ENCODE measurements at regions not wholly inside any gene's neighbourhood (a gene's known extent, or its start where the extent isn't known, plus 50 kb on each side); places are given as distances from the start of the nearest gene placed in this dataset.

GRCh38 chr11:130726234-130727037 lies 189.8 kb downstream of the SNX19 start:
- H3K27ac Mint-ChIP-seq, result no peak overlapping the region
- no peak overlapping the region for H3K4me3 Mint-ChIP-seq
- peaks cover 1% of the 10 kb centered on the region for H3K36me3 Mint-ChIP-seq
- no peaks in the 10 kb centered on the region for H3K4me1 Mint-ChIP-seq
- H3K27me3 Mint-ChIP-seq, result peaks cover 7% of the 10 kb centered on the region
- H3K9me3 Mint-ChIP-seq, result peaks cover 15% of the 10 kb centered on the region

- Mint-ChIP-seq H3K9me3 (peaks cover 15% of the 10 kb centered on the region), H3K36me3 (peaks cover 1% of the 10 kb centered on the region), H3K27me3 (peaks cover 7% of the 10 kb centered on the region)
Measured at GRCh38 chr11:130727157-130728119, 188.8 kb downstream of the SNX19 start.

GRCh38 chr11:130728185-130729180 lies 187.8 kb downstream of the SNX19 start:
- peaks cover 1% of the 10 kb centered on the region for H3K36me3 Mint-ChIP-seq
- H3K27ac Mint-ChIP-seq, result no peak overlapping the region
- peaks cover 15% of the 10 kb centered on the region for H3K9me3 Mint-ChIP-seq
- peaks cover 9% of the 10 kb centered on the region for H3K27me3 Mint-ChIP-seq
- no peak overlapping the region for H3K4me3 Mint-ChIP-seq
- H3K4me1 Mint-ChIP-seq, result no peaks in the 10 kb centered on the region

More at GRCh38 chr11:130727157-130728119, 188.8 kb downstream of the SNX19 start:
- Mint-ChIP-seq H3K4me3 (no peak overlapping the region), H3K27ac (no peak overlapping the region), H3K4me1 (no peaks in the 10 kb centered on the region)

GRCh38 chr11:130729193-130729592 lies 187.1 kb downstream of the SNX19 start:
- peaks cover 15% of the 10 kb centered on the region for H3K9me3 Mint-ChIP-seq
- no peaks in the 10 kb centered on the region for H3K4me1 Mint-ChIP-seq
- peaks cover 1% of the 10 kb centered on the region for H3K36me3 Mint-ChIP-seq
- no peak overlapping the region for H3K27ac Mint-ChIP-seq
- no peak overlapping the region for H3K4me3 Mint-ChIP-seq
- H3K27me3 Mint-ChIP-seq, result peaks cover 9% of the 10 kb centered on the region

GRCh38 chr11:130729678-130730300 lies 186.5 kb downstream of the SNX19 start:
- Mint-ChIP-seq H3K27ac (no peak overlapping the region), H3K4me3 (no peak overlapping the region), H3K27me3 (peaks cover 9% of the 10 kb centered on the region), H3K4me1 (no peaks in the 10 kb centered on the region), H3K9me3 (peaks cover 18% of the 10 kb centered on the region), H3K36me3 (peaks cover 1% of the 10 kb centered on the region)

- Mint-ChIP-seq H3K4me3 (no peak overlapping the region), H3K27me3 (peaks cover 9% of the 10 kb centered on the region), H3K9me3 (peaks cover 23% of the 10 kb centered on the region), H3K27ac (no peak overlapping the region), H3K4me1 (no peaks in the 10 kb centered on the region), H3K36me3 (peaks cover 1% of the 10 kb centered on the region)
Measured at GRCh38 chr11:130731401-130731800, 184.9 kb downstream of the SNX19 start.

- Mint-ChIP-seq H3K27me3 (peaks cover 9% of the 10 kb centered on the region), H3K27ac (no peak overlapping the region), H3K4me3 (no peak overlapping the region), H3K36me3 (peaks cover 1% of the 10 kb centered on the region), H3K4me1 (peaks cover 4% of the 10 kb centered on the region), H3K9me3 (peaks cover 23% of the 10 kb centered on the region)
Measured at GRCh38 chr11:130732476-130732875, 183.8 kb downstream of the SNX19 start.

GRCh38 chr11:130737041-130737830 lies 179.0 kb downstream of the SNX19 start:
- no peaks in the 10 kb centered on the region for H3K36me3 Mint-ChIP-seq
- no peak overlapping the region for H3K27ac Mint-ChIP-seq
- peaks cover 31% of the 10 kb centered on the region for H3K9me3 Mint-ChIP-seq

GRCh38 chr11:130737866-130738431 lies 178.3 kb downstream of the SNX19 start:
- H3K36me3 Mint-ChIP-seq, result no peaks in the 10 kb centered on the region
- H3K4me1 Mint-ChIP-seq, result peaks cover 4% of the 10 kb centered on the region
- peaks cover 3% of the 10 kb centered on the region for H3K27me3 Mint-ChIP-seq
- no peak overlapping the region for H3K27ac Mint-ChIP-seq
- peaks cover 31% of the 10 kb centered on the region for H3K9me3 Mint-ChIP-seq
- H3K4me3 Mint-ChIP-seq, result no peak overlapping the region

More at GRCh38 chr11:130737041-130737830, 179.0 kb downstream of the SNX19 start:
- Mint-ChIP-seq H3K4me3 (no peak overlapping the region), H3K4me1 (peaks cover 4% of the 10 kb centered on the region), H3K27me3 (peaks cover 3% of the 10 kb centered on the region)

GRCh38 chr11:130738611-130739010 lies 177.7 kb downstream of the SNX19 start:
- peaks cover 31% of the 10 kb centered on the region for H3K9me3 Mint-ChIP-seq
- H3K36me3 Mint-ChIP-seq, result no peaks in the 10 kb centered on the region
- H3K4me1 Mint-ChIP-seq, result peaks cover 4% of the 10 kb centered on the region
- H3K27ac Mint-ChIP-seq, result no peak overlapping the region
- H3K27me3 Mint-ChIP-seq, result no peaks in the 10 kb centered on the region
- no peak overlapping the region for H3K4me3 Mint-ChIP-seq

- Mint-ChIP-seq H3K9me3 (peaks cover 23% of the 10 kb centered on the region), H3K27me3 (peaks cover 2% of the 10 kb centered on the region), H3K4me3 (no peak overlapping the region), H3K27ac (no peak overlapping the region), H3K36me3 (no peaks in the 10 kb centered on the region), H3K4me1 (peaks cover 4% of the 10 kb centered on the region)
Measured at GRCh38 chr11:130740819-130741218, 175.5 kb downstream of the SNX19 start.

- H3K9me3 Mint-ChIP-seq, result peaks cover 14% of the 10 kb centered on the region
- no peak overlapping the region for H3K27ac Mint-ChIP-seq
- peaks cover 12% of the 10 kb centered on the region for H3K27me3 Mint-ChIP-seq
- H3K4me1 Mint-ChIP-seq, result no peaks in the 10 kb centered on the region
- H3K4me3 Mint-ChIP-seq, result no peak overlapping the region
- H3K36me3 Mint-ChIP-seq, result no peaks in the 10 kb centered on the region
Measured at GRCh38 chr11:130744794-130745193, 171.5 kb downstream of the SNX19 start.

- Mint-ChIP-seq H3K27me3 (peaks cover 12% of the 10 kb centered on the region), H3K4me1 (no peaks in the 10 kb centered on the region), H3K9me3 (no peaks in the 10 kb centered on the region), H3K36me3 (no peaks in the 10 kb centered on the region), H3K4me3 (no peak overlapping the region), H3K27ac (no peak overlapping the region)
Measured at GRCh38 chr11:130749216-130749615, 167.1 kb downstream of the SNX19 start.
